Esophagus muscularis mucosa (tissue), 4 donors: ENCODE measurements at regions not wholly inside any gene's neighbourhood (a gene's known extent, or its start where the extent isn't known, plus 50 kb on each side); places are given as distances from the start of the nearest gene placed in this dataset.

Source experiments
- CTCF ChIP-seq, 3 experiments: fragments of 200-600 bp in 2 of 3; fragments of 450-650 bp in 1 of 3; sonication (generic) in 2 of 3; IDR thresholded peaks; one replicate each; pipeline ENCODE4 v1.5.1; 2017 to 2019; ENCODE audit warnings: antibody characterized with exemption in 3 of 3, mild to moderate bottlenecking in 2 of 3, moderate library complexity in 1 of 3
- EP300 ChIP-seq: sonication (generic); formaldehyde crosslinking; IDR thresholded peaks from one replicate; pipeline ENCODE4 v1.6.1; 2017; ENCODE audit warnings: antibody characterized with exemption
- POLR2A ChIP-seq: fragments of 450-650 bp; IDR thresholded peaks from one replicate; pipeline ENCODE4 v1.6.1; 2017; ENCODE audit warnings: antibody characterized with exemption, moderate library complexity, mild to moderate bottlenecking, low read depth
- POLR2AphosphoS5 ChIP-seq, 2 donors: sonication (generic); formaldehyde crosslinking; IDR thresholded peaks; one replicate each; pipeline ENCODE4 v1.6.1; 2017; ENCODE audit warnings: antibody characterized with exemption in 2 of 2

- TF ChIP-seq POLR2A, result no peak
- TF ChIP-seq CTCF (IDR thresholded peaks at IDR 0.05), result no peak
- no peak for TF ChIP-seq POLR2AphosphoS5 (IDR thresholded peaks at IDR 0.05)
- no peak for TF ChIP-seq EP300
Observed at GRCh38 chr1:39130325-39130724, 74.2 kb upstream of the MACF1 start.
